Fibroblast of the conjunctiva (primary cell): ENCODE measurements at regions not wholly inside any gene's neighbourhood (a gene's known extent, or its start where the extent isn't known, plus 50 kb on each side); places are given as distances from the start of the nearest gene placed in this dataset.
"Not testable (repeated sequence)": the region's sequence is repeated elsewhere in the genome, so short reads cannot be mapped to it uniquely, and the experiment has no call there.

Experiments used
- DNase-seq: peaks from one replicate; pipeline ENCODE4 v3.0.0-alpha.2; 2010; ENCODE audit warnings: low read depth

DNA sequence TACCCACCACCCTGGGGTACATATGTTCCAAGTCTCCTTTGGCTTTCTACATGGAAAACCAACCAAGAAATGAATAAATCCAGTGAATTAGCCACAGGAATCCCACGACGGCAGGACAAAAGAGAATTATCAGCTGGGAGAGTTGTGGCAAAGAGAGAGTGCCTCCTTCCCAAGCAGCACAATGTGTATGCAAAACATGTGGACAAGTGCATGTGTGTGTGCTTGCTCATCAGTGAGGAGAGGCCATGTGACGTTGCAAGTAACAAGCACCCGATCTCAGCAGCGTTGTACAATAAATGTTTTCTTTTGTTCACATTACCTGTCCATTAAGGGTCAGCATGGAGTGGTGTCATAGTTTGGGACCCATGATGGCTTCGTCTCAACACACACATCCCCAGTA is 50.0 kb upstream of the EMX2 start:
- DNase-seq, result no peak

DNA sequence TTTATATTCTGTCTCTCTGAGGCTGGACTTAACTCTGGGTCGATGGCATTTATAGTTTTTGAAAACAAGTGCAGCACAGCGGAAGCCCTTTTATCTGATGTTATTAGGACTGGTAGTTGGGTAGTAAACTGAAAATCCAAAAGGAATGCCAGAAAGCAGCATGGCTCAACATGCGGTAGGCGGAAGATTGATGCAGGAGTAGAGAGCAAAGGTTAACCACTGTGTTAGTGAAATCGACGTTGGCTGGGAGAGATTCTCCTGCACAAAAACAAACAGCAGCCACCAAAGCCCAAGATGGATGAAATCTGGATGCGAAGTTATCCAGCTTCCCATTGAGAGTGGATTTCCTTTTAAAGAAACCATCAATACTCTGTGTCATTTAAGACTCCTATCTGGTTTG is 54.5 kb upstream of the EMX2 start:
- DNase-seq, result no peak

DNA sequence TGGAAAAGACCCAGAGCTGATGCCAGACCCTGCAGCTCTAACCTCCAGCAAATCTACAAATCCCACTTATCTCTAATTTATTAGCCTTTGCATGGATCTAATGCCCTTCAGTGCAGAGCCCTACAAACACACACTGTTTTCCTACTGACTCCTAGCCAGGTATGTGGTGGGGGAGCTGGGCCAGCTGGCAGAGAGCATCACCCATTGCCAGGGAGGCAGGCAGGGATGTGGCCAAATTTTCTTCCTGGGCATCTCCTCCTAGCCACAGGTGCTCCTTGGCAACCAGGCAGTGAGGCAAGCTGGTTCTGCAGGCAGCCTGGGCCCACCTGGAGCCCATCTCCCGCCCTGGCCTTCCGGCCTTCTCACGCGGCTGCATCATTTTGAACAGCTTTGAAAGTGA is 55.9 kb upstream of the EMX2 start:
- no peak for DNase-seq

DNA sequence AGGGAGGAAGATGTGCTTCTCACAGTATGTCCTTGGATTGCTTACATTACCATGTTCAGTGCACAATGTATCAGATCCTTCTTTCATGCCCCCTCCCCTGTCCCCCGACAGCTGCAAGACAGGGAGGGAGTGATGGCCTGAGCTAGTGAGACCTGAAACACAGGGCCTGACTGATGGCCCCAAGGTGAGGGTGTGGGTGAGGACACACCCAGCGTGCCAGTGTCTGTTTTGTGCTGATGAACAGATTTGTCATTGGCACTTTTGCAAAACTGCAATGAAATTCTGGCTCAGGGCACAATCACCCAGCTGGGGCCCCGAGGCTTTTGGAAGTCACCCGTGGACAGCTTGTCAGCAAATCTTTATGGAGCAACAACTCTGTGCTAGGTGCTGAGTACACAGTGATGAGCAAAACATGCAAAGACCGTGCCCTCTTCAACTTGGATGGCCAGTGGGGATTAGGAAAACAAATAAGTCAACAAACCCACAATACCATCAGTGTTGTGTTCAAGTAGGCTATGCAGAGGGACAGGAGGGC is 59.4 kb upstream of the EMX2 start:
- no peak for DNase-seq

DNA sequence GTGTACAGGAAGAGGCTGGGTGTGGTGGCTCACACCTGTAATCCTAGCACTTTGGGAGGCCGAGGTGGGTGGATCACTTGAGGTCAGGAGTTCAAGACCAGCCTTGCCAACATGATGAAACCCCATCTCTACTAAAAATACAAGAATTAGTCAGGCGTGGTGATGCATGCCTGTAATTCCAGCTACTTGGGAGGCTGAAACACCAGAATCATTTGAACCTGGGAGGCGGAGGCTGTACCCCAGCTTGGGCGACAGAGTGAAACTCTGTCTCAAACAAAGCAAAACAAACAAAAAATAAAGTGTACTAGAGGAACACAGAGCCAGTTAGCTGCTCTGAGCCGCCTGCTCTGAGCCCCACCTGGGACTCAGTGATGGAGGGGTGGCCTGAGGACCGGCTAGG is 61.5 kb upstream of the EMX2 start:
- not testable (repeated sequence) for DNase-seq

DNA sequence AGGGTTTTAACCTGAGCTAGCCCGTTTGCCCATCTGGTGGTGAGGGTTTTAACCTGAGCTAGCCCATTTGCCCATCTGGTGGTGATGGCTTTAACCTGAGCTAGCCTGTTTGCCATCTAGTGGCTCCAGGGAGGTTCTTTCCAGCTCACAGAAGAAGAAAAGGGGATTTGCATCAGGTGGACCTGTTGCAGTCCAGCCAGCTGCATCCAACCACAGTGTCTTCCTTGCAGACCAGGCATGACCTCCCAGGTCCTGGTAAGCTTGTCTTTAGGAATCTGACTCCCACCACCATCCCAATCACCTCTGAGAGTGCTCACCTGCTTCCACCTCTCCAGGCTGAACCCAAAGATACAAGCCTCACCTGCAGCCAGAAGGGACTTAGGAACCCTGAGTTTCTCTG is 62.4 kb upstream of the EMX2 start:
- no peak for DNase-seq

DNA sequence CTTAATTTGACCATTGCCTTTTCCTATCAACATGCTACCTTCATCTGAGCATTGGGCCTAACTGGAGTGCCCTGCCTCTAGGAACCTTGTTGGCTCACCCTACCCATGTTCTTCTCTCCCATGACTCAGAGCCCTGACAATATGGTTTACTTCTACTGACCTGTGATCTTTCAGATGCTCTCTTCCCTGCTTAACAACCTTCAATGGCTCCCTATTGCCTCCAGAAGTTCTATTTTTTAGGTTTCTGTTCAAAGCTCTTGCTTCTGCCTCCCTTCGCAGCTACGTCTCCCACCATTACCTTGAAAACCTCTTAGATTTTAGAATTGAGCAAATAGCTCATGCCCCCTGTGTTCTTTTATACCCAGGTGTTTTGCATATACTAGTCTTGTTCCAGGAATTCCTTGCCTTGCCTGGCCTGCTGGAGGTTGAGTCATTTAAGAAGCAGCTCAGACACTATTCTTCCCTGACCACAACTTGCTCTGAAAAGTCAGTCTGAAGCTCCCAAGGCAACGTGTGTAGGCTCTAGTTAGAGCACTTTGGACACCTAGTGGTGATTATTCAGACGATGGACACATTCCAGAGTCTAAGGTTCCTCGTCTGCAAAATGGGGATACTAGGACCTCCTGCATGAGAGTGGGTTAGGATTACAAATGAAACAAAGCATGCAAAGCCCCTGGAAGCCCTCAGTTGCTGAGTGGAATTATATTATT is 64.4 kb upstream of the EMX2 start:
- peak; percentile 10 for DNase-seq

DNA sequence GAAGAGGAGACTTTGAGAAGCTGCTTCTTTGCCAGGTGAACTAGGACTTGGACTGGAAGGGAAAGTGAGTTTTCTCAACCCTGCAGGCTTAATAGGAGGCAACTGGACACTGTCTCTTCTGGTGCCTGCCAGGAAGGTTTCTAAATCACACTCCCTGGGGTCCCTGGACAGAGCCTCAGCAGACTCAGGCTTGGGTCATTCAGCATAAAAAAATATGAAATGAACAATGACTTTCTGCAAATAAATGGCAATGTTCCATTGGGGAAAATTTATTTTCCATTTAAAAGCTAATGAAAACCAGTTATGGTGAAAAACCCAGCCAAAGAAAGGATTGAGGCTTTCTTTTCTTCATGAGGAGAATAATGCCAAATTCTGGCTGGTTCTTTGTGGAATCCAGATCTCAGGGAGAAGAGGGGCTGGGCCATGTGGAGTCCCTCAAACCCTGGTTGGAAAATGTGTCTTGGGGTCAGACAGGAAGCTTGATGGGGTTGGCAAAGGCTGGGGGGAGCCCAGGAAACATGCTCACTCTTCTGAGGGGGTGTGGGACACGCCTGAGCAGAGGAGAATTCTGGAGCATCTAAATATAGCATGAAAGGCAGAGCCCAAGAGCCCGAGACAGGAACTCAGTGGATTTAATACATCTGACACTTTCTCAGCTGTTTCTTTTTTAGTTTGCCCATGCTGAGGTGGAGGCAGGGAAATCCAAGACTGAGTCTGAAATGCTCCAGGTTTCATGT is 65.2 kb upstream of the EMX2 start:
- no peak for DNase-seq

DNA sequence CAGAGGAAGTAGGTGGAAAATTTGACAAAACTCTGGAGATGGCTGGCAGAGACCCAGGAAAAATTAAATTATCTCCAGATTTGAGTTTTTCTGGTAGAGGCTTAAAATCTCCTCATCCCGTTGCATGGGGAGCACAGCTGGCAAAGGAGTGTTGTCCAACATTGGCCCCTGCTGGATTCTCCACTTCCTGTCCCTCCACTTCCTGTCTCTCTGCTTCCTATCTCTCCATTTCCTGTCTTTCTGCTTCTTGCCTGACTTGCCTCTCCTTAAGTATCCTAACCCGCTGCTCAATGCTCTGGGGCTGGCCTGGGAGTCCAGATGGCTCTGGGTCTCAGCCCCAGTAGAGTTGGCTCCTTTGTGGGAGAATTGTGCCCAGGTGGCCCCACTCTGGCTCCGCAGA is 65.8 kb upstream of the EMX2 start:
- DNase-seq, result no peak

DNA sequence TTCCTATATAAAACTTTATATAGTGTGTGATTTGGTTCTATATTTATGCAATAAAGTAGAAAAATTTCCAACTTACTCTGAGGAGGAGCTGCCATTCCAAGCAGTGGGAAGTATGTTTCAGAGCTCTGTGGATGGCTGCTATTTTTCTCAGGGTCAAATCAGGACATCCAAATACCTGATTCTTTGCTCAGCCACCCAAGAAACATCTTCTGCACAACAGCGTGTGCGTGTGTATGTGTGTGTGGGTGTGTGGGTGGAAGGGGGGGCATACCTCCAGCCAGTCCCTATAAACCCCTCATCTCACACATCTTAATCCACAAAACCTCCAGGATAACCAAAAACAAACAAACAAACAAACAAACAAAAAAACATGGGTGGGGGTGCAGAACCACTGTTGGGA is 66.3 kb upstream of the EMX2 start:
- no peak for DNase-seq

DNA sequence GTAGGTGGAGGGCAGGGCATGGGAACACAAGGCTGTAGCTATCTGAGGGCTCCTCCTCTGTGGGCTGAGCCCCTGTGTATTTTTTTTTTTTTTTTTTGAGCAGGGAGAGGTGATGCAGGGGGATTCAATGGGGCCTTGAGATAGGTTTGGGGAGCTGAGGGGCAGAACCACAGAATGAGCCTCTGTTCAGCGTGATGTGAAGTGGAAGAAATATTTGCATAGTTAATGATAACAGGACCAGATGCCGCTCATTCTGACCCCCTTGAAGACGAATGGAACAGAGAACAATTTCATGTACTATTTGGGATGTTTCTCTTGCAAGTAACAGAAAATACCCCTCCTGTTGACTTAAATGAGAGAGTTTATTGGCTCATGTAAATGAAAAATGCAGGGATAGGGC is 69.7 kb upstream of the EMX2 start:
- DNase-seq, result no peak

DNA sequence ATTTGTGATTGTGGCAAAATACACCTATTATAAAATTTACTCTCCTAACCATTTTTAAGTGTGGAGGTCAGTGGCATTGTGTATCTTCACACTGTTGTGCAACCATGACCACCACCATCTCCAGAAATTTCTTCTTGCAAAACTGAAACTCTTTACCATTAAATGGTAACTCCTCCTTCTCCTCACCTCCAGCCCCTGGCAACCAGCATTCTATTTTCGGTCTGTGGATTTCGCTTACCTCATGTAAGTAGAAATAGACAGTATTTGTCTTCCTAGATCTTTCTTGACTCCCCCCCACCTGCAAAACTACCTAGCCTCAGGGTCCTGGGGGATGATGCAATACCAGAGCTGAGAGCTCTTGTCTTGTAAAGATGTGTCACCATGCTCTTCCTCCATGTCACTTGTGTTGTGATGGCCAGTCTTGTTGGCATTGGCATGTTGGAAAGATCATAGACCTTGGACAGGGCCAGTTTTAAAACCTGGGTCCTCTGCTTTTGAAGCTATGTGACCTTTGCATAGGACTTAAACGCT is 71.1 kb upstream of the EMX2 start:
- no peak for DNase-seq

DNA sequence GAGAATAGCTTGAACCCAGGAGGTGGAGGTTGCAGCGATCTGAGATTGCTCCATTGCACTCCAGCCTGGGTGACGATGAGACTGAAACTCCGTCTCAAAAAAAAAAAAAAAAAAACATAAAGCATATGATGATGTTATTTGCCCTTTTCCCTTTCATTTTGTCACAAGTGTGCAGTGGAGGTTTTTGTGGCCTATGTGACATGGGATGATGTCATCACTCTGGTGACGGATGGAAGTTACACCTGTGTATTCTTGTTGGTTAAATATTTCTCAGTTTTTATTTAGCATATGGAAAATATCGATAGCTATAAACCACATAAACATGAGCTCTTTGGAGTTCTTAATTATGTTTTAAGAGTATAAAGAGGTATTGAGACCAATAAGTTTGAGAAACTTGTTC is 71.8 kb upstream of the EMX2 start:
- DNase-seq, result no peak

DNA sequence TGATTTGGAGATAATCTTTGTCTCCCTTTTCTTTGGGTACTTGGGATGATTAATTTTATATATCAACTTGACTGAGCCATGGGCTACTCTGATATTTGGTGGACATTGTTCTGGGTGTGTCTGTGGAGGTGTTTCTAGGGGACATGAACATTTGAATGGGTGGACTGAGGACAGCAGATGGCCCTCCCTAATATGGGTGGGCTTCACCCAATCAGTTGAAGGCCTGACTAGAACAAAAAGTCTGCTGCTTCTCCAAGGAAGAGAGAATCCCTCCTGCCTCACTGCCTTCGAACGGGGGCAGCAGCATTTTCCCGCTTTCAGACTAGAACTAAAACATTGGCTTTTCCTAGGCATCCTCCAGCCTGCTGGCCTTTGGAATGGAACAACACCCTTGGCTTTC is 73.9 kb upstream of the EMX2 start:
- no peak for DNase-seq

DNA sequence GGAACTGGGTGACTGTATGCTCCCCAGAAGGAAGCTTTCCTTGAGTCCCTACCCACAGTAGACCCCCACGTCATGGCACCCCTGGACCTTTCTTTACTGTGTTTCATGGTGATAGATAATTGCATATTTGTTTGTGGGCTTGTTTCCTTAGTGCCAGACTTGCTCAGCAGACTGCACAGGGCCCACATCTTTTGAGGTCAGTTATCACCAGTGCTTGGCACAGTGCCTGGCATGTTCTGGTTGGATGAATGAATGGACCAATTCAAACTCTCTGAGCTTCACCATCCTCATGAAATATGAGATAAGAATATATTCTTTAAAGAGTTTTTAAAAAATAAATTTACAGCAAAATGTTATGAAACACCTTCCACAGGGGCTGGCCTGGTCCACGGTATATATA is 78.4 kb upstream of the EMX2 start:
- no peak for DNase-seq

DNA sequence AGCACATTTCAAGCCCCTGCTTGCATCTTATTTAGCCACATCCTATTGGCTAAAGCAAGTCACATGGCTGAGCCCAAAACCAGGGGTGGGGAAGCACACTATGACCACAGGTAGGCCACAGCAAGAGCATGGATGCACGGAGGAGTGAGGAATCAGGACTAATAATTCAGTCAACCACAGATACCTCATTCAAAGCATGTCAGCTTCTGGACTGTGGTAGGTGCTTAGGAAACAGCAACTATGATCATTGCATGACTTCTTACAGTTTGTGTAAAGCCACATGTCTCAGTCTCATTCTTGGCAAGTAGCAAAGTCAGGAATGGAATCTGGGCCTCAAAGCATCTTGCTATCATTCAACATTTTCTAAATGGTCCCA is 79.0 kb upstream of the EMX2 start:
- DNase-seq, result no peak

DNA sequence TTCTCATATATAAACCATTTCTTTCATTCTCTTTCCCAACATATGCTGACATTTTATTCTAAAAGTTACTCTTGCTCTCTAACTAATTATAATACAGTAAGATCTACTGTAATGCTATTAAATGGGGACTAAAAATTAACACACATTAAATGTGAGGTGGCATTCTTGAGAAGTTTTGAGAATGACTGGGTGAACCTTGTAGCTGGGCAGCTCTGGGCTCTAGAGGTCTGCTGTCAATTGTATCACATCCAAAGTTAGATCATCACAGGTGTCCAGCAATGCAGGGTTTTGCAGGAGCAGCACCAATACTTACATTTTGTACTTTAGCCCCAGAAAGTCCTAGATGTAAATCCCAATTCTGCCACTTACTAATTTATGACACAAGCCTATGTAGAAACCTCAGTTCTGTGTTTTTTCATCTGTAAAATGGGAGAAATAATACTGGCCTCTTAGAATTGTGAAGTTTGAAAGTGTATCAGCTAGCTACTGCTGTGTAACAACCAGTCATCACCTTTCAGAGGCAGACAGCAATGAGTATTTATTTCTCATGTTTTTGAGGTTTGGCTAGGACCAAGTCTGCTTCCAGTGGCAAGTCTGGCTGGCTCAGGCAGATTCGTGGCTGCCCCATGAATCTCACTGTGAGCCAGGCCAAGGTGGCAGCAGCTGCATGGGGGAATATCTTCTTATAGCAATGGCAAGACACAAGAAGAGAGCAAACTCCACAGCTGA is 79.6 kb upstream of the EMX2 start:
- no peak for DNase-seq

DNA sequence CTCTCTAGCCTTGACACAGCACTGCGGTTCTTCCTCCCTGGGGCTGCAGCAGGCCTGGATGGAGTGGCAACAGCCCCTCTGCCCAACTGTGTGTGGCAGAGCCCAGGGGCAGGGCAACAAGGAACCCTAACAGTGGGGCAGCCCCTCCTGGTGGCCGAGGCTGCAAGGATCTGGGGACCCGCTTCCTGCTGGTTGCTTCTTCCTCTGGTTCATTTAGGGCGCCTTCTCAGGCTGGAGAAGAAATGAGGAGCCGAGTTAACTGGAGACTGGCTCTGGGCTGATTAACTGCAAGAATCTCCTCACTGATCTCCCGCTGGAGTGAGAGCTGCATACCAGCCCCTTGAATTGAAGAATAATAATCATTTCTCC is 80.1 kb upstream of the EMX2 start:
- DNase-seq, result no peak

DNA sequence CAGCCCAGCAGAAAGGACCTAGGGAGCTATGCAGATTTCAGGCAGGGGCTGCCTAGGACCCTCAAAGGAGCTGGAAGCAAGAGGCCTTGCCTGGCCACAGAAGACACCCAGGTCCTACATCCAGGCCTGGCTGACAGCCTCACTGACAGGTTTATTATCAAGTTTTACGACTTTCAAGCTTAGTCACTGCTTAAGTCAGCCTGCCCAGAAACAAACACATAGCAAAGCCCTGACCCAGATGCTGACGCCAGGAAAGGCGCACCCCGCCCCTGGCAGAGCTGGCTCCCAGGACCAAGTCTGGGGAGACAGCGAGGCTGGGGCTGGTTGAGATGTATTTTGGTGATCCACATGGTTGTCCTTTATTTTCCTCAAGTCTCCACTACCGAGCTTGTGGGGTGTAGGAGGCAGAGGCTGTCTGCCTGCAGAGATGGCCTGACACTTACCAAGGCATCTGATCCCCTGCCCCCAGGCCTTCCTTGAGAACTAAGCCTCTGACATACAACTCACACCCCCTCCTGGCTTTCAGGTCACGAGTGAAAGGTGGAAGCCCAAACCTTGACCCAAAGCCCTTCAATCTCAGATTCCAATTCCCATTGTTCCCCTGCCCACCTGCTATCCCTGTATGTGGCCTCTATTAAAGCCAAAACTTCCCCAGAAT is 80.7 kb upstream of the EMX2 start:
- DNase-seq, result peak; percentile 20

DNA sequence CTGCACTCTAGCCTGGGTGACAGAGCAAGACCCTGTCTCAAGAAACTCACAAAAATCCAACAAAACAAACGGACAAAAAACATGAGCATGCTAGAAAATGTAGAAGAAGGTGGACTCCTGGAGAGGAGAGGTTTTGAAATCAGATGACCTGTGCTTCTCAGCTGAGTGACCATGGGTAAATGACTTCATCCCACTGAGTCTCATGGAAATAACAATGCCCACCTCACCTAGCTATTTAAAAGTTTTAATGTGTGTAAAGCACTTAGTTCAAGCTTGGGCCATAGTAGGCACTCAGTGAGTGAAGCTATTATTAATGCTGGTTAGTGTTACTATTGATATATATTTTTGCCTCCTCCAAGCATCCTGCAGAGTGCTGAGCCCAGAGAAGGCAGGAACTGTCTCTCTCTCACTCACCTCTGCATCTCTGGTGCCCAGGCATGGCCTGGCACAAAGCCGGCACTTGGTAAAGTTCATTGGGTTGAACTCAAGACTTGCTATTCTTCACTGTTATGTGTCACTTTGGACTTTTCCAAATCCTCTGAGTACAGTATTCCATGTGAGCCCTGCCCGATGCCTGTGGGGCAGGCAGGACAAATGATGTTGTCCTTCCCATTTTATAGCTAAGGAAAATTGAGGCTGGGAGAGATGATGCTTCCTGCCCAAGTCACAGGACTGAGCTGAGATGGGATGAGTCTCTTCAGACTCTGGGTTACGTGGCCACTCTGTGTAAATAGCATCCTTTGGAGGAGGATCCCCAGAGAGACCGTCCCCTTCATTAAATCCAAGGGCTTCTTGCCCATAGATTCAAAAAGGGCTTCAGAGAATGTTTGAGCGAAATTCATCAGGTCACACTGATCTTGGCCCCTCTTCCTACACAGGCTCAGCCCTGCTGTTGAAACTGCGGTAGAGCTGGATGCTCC is 81.4 kb upstream of the EMX2 start:
- DNase-seq, result no peak

DNA sequence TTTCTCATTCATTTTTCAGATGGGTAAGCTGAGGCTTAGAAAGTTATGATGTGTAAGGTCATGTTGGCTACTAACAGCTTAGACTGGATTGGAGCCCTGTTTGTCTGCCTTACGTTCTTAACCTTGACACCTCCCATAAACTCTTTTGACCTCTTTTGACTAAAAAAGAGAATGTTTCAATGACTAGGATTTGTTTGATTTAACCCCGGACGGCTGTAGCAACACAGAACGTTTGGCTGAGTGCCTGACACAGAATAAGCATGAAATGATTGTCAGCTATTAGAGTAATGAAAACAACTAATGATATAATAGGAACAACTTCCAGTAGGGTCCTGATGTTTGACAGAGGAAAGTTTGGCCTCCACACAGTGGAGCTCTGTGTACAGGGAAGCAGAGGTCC is 83.3 kb upstream of the PDZD8 start:
- no peak for DNase-seq
